Breast epithelium (tissue), 4 donors: ENCODE measurements at regions not wholly inside any gene's neighbourhood (a gene's known extent, or its start where the extent isn't known, plus 50 kb on each side); places are given as distances from the start of the nearest gene placed in this dataset.

Experiments
- DNase-seq, 2 donors: peaks; one replicate each; pipeline ENCODE4 v3.0.0-alpha.2; 2019; ENCODE audit warnings: low spot score in 2 of 2
- H3K27ac ChIP-seq, 2 donors: fragments of 200-600 bp; sonication (generic) in 1 of 2; one replicate each; pipeline ENCODE4 v1.5.1; 2016 to 2019; ENCODE audit warnings: mild to moderate bottlenecking in 1 of 2
- H3K27me3 ChIP-seq, 2 donors: fragments of 200-600 bp; sonication (generic) in 1 of 2; one replicate each; pipeline versions ENCODE4 v1.5.1 to v1.6.0; 2017 to 2019; ENCODE audit warnings: control low read depth in 1 of 2, mild to moderate bottlenecking in 1 of 2
- H3K36me3 ChIP-seq: fragments of 200-600 bp; one replicate; pipeline ENCODE4 v1.5.1; 2019
- H3K4me1 ChIP-seq, 2 donors: fragments of 200-600 bp; sonication (generic); one replicate each; pipeline ENCODE4 v1.5.1; 2016 to 2019; ENCODE audit warnings: control low read depth in 1 of 2
- H3K4me3 ChIP-seq, 3 donors: fragments of 200-600 bp; sonication (generic); 1 replicate in 2 of 3; 2 replicates in 1 of 3; pipeline ENCODE4 v1.5.1; 2016 to 2019; ENCODE audit warnings: mild to moderate bottlenecking in 3 of 3, moderate library complexity in 2 of 3
- H3K9me3 ChIP-seq, 2 donors: fragments of 200-600 bp; sonication (generic) in 1 of 2; one replicate each; pipeline ENCODE4 v1.5.1; 2016 to 2019; ENCODE audit warnings: control low read depth in 1 of 2
- POLR2A ChIP-seq: fragments of 450-650 bp; IDR thresholded peaks from one replicate; pipeline ENCODE4 v1.6.1; 2016; ENCODE audit warnings: antibody characterized with exemption, mild to moderate bottlenecking, moderate library complexity
- POLR2AphosphoS5 ChIP-seq, 3 donors: sonication (generic); formaldehyde crosslinking; IDR thresholded peaks; one replicate each; pipeline ENCODE4 v1.6.1; 2017; ENCODE audit warnings: antibody characterized with exemption in 3 of 3
- intact Hi-C: fragments of 100-400 bp; cut with DNase I; formaldehyde crosslinking; loops from one replicate; pipeline ENCODE4 v1.15.1; 2023; ENCODE audit warnings: low total_unique reads
- TF ChIP-seq, protein P1 (sequence below), 3 donors: fragments of 450-650 bp; IDR thresholded peaks; one replicate each; pipeline ENCODE4 v1.5.1; 2016 to 2017; ENCODE audit warnings: antibody characterized with exemption in 3 of 3, mild to moderate bottlenecking in 3 of 3, moderate library complexity in 3 of 3

DNA sequence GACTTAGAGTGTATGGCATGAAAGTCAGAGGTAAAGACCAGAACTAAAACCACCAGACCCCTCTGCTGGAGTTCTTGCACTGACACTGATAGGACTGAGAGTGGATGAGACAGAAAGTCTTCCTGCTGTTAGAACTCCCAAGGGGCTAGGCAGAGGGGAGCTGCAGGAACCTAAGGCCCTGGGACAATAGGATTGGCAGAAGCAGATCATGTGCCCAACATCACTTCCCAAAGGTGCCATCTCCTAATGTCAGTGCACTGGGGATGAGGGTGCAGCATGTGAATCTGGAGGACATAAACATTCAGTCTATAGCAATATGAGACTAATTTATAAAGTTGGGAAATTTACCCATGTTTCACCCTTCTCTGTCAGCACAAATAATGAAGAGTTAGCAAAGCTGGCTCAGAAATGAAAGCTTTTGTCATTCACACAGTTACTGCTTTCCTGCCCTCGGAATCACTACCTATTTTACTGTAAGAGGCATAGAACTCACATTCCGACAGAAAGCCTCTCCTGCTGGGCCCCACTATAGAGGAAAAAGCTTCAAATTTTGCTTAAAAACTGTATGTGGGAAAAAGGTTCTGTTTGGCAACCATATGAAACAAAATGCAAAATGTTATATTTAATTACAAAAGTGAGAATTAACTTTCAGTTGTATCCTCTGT, 49.9 kb upstream of the SSX2IP start:
- H3K4me1 ChIP-seq = no peaks in the 10 kb centered on the region
- intact Hi-C loops = no loop called here
- no peak overlapping the region for H3K27ac ChIP-seq
- DNase-seq = no peak
- H3K36me3 ChIP-seq = no peaks in the 10 kb centered on the region
- no peak for TF ChIP-seq POLR2A
- TF ChIP-seq, protein P1, sequence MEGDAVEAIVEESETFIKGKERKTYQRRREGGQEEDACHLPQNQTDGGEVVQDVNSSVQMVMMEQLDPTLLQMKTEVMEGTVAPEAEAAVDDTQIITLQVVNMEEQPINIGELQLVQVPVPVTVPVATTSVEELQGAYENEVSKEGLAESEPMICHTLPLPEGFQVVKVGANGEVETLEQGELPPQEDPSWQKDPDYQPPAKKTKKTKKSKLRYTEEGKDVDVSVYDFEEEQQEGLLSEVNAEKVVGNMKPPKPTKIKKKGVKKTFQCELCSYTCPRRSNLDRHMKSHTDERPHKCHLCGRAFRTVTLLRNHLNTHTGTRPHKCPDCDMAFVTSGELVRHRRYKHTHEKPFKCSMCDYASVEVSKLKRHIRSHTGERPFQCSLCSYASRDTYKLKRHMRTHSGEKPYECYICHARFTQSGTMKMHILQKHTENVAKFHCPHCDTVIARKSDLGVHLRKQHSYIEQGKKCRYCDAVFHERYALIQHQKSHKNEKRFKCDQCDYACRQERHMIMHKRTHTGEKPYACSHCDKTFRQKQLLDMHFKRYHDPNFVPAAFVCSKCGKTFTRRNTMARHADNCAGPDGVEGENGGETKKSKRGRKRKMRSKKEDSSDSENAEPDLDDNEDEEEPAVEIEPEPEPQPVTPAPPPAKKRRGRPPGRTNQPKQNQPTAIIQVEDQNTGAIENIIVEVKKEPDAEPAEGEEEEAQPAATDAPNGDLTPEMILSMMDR (IDR thresholded peaks at IDR 0.05) = no peak
- no peak for TF ChIP-seq POLR2AphosphoS5 (IDR thresholded peaks at IDR 0.05)
- no peaks in the 10 kb centered on the region for H3K9me3 ChIP-seq
- H3K4me3 ChIP-seq = no peak overlapping the region
- H3K27me3 ChIP-seq = no peaks in the 10 kb centered on the region
